Body of pancreas (tissue), 4 donors: ENCODE measurements at regions not wholly inside any gene's neighbourhood (a gene's known extent, or its start where the extent isn't known, plus 50 kb on each side); places are given as distances from the start of the nearest gene placed in this dataset.

Experiments used
- ATAC-seq: fragments of 150-250 bp; one replicate; pipeline ENCODE4 v1.9.1; 2016
- DNase-seq, 4 donors: peaks; one replicate each; pipeline ENCODE4 v3.0.0-alpha.2; 2019
- H3K27ac ChIP-seq, 4 donors: fragments of 200-600 bp; sonication (generic); 1 replicate in 3 of 4; 2 replicates in 1 of 4; pipeline versions ENCODE4 v1.5.1 to v1.6.1; 2016 to 2019; ENCODE audit warnings: mild to moderate bottlenecking in 1 of 4, mixed read lengths in 1 of 4, moderate library complexity in 1 of 4
- H3K27me3 ChIP-seq, 2 donors: fragments of 200-600 bp; sonication (generic); one replicate each; pipeline ENCODE4 v1.6.0; 2016; ENCODE audit warnings: mild to moderate bottlenecking in 1 of 2
- H3K36me3 ChIP-seq, 2 donors: fragments of 200-600 bp; sonication (generic); replicated peaks in 1 of 2; 2 replicates each; pipeline ENCODE4 v1.5.1; 2016; ENCODE audit warnings: low read depth in 2 of 2; ENCODE audit not compliant: insufficient read depth in 1 of 2
- H3K4me1 ChIP-seq: fragments of 200-600 bp; sonication (generic); one replicate; pipeline ENCODE4 v1.6.0; 2016
- H3K4me3 ChIP-seq, 2 donors: fragments of 200-600 bp; sonication (generic); 1 replicate in 1 of 2; 2 replicates in 1 of 2; pipeline ENCODE4 v1.5.1; 2016 to 2019
- H3K9me3 ChIP-seq, 3 donors: fragments of 200-600 bp; sonication (generic); 1 replicate in 2 of 3; 2 replicates in 1 of 3; pipeline ENCODE4 v1.5.1; 2016
- POLR2A ChIP-seq, 3 donors: fragments of 450-650 bp; IDR thresholded peaks; one replicate each; pipeline ENCODE4 v1.6.1; 2016; ENCODE audit warnings: antibody characterized with exemption in 3 of 3, mild to moderate bottlenecking in 2 of 3
- whole genome bisulfite sequencing, 2 donors: methylation state at CpG; one replicate each; pipeline ENCODE4 v1.1.5; 2017; 5-methylcytosine and 5-hydroxymethylcytosine counted together
- intact Hi-C: fragments of 100-400 bp; cut with DNase I; formaldehyde crosslinking; loops from one replicate; pipeline ENCODE4 v1.15.1; 2023
- TF ChIP-seq, protein P1 (sequence below), 7 experiments: fragments of 450-650 bp in 4 of 7; fragments of 200-600 bp in 3 of 7; sonication (generic) in 3 of 7; IDR thresholded peaks; one replicate each; pipeline ENCODE4 v1.5.1; 2016 to 2019; ENCODE audit warnings: antibody characterized with exemption in 7 of 7

DNA sequence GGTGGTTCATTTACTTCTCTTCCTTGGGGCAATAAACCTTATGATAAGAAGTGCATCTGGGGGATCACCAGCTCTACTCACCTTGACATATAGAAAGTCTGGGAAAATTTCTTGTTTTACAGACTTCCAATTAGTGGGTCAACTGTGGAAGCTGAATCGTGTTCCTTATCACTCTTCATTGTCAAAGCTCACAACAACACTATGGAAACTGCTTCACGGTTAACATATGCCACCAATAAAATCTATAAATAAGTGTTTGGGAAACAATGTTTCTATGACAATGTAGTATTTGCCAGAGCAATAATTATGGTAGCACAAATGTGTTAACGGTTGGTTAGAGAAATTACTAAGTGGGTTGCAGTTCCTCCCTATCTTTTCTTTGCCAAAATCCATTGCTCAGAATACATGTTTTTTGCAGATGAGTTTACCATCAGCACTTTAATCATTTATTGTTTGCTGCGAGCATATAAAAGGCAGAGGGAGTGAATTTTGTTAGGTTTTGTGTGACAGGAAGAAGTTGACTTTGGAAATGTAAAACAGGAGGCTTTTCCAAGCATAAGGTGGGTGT is 321.8 kb downstream of the RFC3 start:
- Histone ChIP-seq H3K4me1 (no peaks in the 10 kb centered on the region), H3K4me3 (no peak overlapping the region), H3K27me3 (no peaks in the 10 kb centered on the region), H3K27ac (no peak overlapping the region), H3K36me3 (no peaks in the 10 kb centered on the region), H3K9me3 (no peaks in the 10 kb centered on the region)
- 59 to 71% methylated on average over 4 of the region's 4 CpGs for WGBS, 2 donors
- no peak for TF ChIP-seq POLR2A (IDR thresholded peaks at IDR 0.05)
- TF ChIP-seq, protein P1, sequence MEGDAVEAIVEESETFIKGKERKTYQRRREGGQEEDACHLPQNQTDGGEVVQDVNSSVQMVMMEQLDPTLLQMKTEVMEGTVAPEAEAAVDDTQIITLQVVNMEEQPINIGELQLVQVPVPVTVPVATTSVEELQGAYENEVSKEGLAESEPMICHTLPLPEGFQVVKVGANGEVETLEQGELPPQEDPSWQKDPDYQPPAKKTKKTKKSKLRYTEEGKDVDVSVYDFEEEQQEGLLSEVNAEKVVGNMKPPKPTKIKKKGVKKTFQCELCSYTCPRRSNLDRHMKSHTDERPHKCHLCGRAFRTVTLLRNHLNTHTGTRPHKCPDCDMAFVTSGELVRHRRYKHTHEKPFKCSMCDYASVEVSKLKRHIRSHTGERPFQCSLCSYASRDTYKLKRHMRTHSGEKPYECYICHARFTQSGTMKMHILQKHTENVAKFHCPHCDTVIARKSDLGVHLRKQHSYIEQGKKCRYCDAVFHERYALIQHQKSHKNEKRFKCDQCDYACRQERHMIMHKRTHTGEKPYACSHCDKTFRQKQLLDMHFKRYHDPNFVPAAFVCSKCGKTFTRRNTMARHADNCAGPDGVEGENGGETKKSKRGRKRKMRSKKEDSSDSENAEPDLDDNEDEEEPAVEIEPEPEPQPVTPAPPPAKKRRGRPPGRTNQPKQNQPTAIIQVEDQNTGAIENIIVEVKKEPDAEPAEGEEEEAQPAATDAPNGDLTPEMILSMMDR (IDR thresholded peaks at IDR 0.05), result no peak
- ATAC-seq, result no peak
- intact Hi-C loops, result no loop called here
- no peak for DNase-seq

DNA sequence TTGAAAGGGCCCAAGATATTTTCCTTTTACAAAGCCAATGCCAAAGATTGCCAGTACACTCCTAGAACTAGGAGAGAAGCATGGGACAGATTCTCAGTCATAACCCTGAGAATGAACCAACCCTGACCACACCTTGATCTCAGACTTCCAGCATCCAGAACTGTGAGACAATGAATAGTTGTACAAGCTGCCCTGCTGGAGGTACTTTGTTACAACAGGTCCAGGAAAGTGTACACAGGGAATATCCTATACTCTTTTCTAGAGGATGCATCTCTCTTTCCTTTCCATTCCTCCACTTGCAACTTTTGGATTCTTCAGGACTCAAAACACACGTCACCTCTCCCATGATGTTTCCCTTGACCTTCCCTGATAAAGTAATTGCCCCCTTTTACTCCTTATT is 325.7 kb downstream of the RFC3 start:
- intact Hi-C loops, result no loop called here
- no peaks in the 10 kb centered on the region for H3K27me3 ChIP-seq
- WGBS, 2 donors, result 100% methylated on average over 1 of the region's 1 CpG
- H3K4me3 ChIP-seq, result no peak overlapping the region
- ATAC-seq (no peak), DNase-seq (no peak)
- no peak for TF ChIP-seq POLR2A (IDR thresholded peaks at IDR 0.05)
- TF ChIP-seq, protein P1 (IDR thresholded peaks at IDR 0.05), result no peak
- no peak overlapping the region for H3K27ac ChIP-seq
- H3K4me1 ChIP-seq, result no peaks in the 10 kb centered on the region
- no peaks in the 10 kb centered on the region for H3K36me3 ChIP-seq
- H3K9me3 ChIP-seq, result no peaks in the 10 kb centered on the region

DNA sequence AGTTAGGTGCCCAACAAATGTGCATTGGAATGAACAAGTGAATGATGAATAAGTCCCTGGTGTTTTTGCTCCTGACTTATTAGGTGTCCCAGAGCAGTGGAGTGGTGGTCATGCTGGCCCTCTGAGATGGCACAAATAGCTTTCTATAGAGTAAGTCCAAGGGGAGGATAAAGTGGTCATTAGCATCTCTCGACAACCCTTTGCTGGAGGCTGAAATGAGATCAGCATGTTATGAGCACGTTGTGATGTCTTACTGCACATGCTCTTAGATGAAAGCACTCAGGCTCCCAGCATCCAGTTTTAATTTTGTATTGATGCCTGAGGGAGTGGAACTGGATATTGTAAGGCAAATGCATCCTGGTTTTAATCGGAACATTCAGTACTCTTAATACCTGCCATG is 326.2 kb downstream of the RFC3 start:
- H3K4me3 ChIP-seq, result no peak overlapping the region
- no peaks in the 10 kb centered on the region for H3K36me3 ChIP-seq
- no peaks in the 10 kb centered on the region for H3K4me1 ChIP-seq
- no peak for DNase-seq
- H3K27ac ChIP-seq, result no peak overlapping the region
- no peaks in the 10 kb centered on the region for H3K27me3 ChIP-seq
- H3K9me3 ChIP-seq, result no peaks in the 10 kb centered on the region
- ATAC-seq, result no peak
- TF ChIP-seq POLR2A (IDR thresholded peaks at IDR 0.05), result no peak
- intact Hi-C loops, result no loop called here
- 88% methylated on average over 3 of the region's 3 CpGs for WGBS, 2 donors

DNA sequence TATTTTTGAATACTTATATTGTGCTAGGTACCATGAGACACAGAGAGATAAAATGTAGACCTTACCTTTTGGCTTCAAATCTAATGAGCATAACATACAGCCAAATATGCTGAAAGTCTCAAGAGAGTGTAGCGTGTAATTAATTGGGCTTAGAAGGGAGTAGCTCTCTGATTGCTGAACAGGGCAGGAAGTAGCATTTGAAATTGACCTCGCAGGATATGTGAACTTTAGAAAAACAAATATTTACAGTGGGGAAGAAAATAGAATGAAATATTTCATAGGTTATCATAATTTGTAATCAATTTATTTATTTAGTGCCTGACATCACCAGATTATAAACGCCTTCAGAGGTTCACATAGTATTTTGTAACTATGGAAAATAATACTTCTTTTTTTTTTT is 327.1 kb downstream of the RFC3 start:
- intact Hi-C loops, result no loop called here
- Histone ChIP-seq H3K4me3 (no peak overlapping the region), H3K9me3 (no peaks in the 10 kb centered on the region), H3K27me3 (no peaks in the 10 kb centered on the region), H3K4me1 (no peaks in the 10 kb centered on the region), H3K36me3 (no peaks in the 10 kb centered on the region), H3K27ac (no peak overlapping the region)
- ATAC-seq (peak; percentile 60), DNase-seq (no peak)
- TF ChIP-seq POLR2A (IDR thresholded peaks at IDR 0.05), result no peak
- TF ChIP-seq, protein P1 (IDR thresholded peaks at IDR 0.05), result no peak
- WGBS, 2 donors, result 10 to 15% methylated on average over 3 of the region's 3 CpGs

DNA sequence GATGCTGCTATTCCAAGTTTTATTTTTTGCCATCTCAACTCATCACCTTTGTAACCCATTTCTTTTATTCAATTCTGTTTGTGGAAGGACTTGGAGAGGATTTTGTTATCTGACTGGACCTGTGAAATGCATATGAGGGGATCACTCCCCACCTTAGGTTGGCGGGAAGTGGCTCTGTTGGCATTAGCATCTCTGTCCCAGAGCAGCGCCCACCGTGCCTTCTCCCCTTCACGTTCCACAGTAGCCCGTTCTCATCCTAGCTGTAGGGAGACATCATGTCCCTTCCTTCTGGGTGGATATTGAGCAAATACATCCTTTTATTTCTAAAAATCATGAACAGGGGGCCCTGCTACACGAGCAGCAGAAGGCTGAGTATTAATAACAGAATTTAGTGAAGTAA is 330.4 kb downstream of the RFC3 start:
- H3K27me3 ChIP-seq, result no peaks in the 10 kb centered on the region
- intact Hi-C loops, result no loop called here
- ATAC-seq (no peak), DNase-seq (no peak)
- TF ChIP-seq POLR2A (IDR thresholded peaks at IDR 0.05), result no peak
- TF ChIP-seq, protein P1 (IDR thresholded peaks at IDR 0.05), result no peak
- H3K27ac ChIP-seq, result no peak overlapping the region
- H3K4me1 ChIP-seq, result peaks cover 13% of the 10 kb centered on the region
- WGBS, 2 donors, result 70 to 86% methylated on average over 6 of the region's 6 CpGs
- no peaks in the 10 kb centered on the region for H3K9me3 ChIP-seq
- H3K4me3 ChIP-seq, result no peak overlapping the region
- no peaks in the 10 kb centered on the region for H3K36me3 ChIP-seq
